ENCODE measurements at regions not wholly inside any gene's neighbourhood (a gene's known extent, or its start where the extent isn't known, plus 50 kb on each side); places are given as distances from the start of the nearest gene placed in this dataset.

DNA sequence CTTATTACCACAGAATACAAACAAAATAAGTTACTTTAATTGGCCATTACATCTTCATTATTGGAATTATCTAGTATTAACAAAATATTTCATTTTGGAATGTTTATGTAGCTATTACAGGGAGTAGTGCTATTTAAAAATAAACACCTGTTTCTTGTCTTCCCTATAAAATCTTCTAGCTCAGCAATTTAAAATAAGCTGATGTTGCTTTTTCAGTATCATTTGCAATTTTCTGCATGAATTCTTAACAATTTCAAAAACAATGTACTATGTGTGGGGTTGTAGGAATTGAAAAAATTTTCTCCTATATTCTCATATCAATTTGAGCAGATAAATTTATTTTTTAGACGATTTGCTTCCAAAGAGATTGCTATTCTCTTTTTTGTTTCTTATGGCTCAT is 1251.3 kb upstream of the CRIM1 start:
- no peak for FAIRE-seq
- DNase-seq (ENCODE audit: extremely low spot score, insufficient read length, low read depth): no peak

DNA sequence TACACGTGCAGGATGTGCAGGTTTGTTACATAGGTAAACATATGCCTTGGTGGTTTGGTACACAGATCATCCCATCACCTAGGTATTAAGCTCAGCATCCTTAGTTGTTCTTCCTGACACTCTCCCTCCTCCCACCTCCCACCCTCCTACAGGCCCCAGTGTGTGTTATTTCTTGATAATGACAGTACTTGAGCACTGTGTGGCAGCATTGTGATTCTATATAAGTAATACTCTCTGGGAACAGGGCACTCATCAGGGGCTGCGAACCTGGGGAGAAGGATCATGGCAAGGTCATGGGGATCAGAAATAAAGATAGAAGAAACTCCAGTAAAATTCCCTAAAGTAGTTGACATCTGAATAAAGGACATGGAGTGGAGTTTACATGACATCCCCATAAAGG is 1256.2 kb upstream of the CRIM1 start:
- FAIRE-seq: no peak
- no peak for DNase-seq (ENCODE audit: extremely low spot score, insufficient read length, low read depth)

DNA sequence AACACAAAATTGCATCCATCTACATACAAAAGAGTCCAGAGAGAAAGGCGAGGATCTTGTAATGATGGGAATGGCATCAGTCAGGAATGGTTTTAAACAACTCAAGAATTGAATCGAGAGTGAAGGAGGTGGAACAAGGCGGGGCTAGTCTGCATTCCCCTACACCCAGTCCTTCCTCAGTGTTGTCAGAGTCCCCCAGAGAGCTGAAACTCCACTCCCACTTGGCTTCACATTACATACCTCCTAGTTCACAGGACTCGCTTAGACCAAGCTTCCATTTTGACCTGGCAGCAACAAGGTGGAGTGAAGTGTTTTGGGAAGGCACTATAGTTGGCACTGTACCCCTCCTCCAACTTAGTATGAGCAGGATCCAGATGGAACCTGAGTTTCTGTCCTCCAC is 1273.5 kb upstream of the CRIM1 start:
- FAIRE-seq (no peak), DNase-seq (ENCODE audit: extremely low spot score, insufficient read length, low read depth) (no peak)

GRCh38 chr2:35081622-35082015 is 1274.0 kb upstream of the CRIM1 start:
- FAIRE-seq (no peak), DNase-seq (ENCODE audit: extremely low spot score, insufficient read length, low read depth) (no peak)

- DNase-seq (ENCODE audit: extremely low spot score, insufficient read length, low read depth) (no peak), FAIRE-seq (no peak)
Measured at GRCh38 chr2:35081001-35081621, 1274.5 kb upstream of the CRIM1 start.

DNA sequence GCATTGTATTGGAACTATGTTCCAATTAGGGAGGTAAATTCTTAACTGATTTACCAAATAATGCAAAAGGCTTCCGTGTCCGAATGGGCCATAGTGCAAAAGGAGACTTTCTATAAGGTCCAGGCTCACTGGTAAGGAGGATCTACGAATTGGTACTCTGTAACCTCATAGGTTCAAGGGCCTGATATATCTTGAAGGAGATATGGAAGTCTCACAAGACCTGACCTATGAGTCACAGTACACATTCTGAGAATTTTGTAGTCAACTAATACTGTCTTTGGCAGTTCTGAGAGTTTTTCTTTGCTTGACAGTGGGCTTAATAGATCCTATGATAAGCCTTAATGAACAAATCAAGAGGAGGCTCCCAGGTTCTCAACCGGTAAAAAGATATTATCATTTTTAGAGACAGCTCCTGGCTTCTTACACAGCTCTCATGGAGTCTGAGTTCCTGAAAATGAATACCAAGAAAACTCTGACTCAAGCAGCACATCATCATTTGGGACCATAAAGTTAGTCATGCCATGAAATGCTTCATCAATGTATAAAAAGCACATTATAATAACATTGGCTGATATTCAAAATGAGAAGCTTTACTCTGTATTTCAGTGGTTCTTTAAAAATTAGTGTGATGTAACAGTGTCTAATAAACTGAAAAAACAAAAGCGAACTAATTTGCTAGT is 1275.2 kb upstream of the CRIM1 start:
- FAIRE-seq (no peak), DNase-seq (ENCODE audit: extremely low spot score, insufficient read length, low read depth) (no peak)

GRCh38 chr2:35067420-35067819 is 1288.2 kb upstream of the CRIM1 start:
- FAIRE-seq (no peak), DNase-seq (ENCODE audit: extremely low spot score, insufficient read length, low read depth) (no peak)

- FAIRE-seq: no peak
- DNase-seq (ENCODE audit: extremely low spot score, insufficient read length, low read depth): no peak
Measured at GRCh38 chr2:35063836-35064235, 1291.7 kb upstream of the CRIM1 start.

DNA sequence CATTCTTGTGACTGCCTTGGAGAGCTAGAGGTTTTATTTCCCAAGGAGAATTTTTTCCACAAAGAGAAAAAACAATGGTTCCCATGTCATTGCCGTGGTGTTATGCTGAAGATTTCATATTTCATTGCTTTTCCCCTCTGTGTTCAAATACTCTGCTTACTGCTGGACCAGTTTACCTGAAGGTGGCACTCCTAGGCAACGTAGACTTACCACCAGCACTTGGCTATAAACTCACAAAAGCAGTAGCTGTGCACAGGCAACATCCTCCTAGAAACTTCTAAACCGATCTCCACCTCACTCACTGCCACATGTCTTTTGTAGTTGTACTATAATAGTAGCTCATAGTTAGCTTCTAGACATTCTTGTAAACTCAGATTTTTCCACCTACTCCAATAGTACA is 1319.7 kb upstream of the CRIM1 start:
- DNase-seq (ENCODE audit: extremely low spot score, insufficient read length, low read depth): no peak
- no peak for FAIRE-seq

DNA sequence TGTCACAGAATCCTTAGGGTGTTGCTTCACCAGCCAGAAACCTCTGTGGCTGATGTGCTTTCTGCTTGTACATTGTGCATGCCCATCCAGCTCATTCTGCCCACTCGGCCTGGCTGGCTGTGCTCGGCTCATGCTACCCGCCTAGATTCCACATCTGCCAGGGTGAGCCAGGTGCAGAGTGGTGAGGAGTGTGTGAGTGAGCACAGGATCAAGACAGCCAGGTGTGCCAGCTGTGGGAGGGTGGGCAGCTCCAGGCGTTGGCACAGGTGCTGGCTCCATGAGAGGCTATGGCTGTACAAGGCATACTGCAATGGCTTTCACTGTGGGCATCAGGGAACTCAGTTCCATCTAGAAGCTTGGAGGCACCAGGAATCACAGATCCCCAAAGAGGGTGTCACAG is 1321.8 kb upstream of the CRIM1 start:
- FAIRE-seq (no peak), DNase-seq (ENCODE audit: extremely low spot score, insufficient read length, low read depth) (no peak)

- DNase-seq (ENCODE audit: extremely low spot score, insufficient read length, low read depth) (no peak), FAIRE-seq (no peak)
Measured at GRCh38 chr2:35023545-35023944, 1332.0 kb upstream of the CRIM1 start.

DNA sequence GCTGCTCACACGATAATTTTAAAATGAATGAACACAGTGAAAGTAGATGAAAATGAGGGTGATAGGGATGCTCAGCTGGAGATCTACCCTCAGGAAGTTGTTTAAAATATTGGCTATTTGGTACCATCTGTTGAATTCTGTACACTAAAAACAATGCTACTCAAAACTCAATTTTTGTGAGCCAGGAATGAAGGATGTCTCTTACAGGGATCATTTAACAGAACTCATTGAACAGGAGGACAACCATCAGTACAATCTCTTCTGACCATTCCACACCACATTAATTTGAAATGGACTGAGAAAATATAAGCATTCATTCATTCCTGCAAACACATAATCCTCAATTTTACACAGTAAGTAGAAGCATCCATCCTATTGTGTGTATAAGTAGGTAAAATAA is 1355.1 kb upstream of the CRIM1 start:
- DNase-seq (ENCODE audit: extremely low spot score, insufficient read length, low read depth) (no peak), FAIRE-seq (no peak)

DNA sequence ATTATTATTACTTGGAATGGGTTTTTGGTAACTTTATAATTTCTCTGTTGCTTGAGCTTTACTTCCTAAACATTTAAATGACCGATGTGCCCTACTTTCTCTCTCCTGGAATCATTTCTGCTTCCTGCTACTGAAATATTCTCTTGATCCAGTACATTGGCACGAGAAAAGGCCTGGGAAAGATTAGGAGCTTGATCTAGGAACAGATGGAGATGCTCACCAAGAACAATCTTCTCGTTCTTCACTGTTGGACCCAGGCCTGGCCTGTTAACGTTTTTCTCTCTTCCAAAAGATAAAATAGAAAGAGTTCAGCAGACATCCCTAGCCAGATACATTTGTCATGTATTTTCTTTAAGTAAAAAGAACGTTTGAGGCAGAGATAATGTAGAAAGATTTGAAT is 1356.8 kb upstream of the CRIM1 start:
- DNase-seq (ENCODE audit: extremely low spot score, insufficient read length, low read depth) (no peak), FAIRE-seq (no peak)

DNA sequence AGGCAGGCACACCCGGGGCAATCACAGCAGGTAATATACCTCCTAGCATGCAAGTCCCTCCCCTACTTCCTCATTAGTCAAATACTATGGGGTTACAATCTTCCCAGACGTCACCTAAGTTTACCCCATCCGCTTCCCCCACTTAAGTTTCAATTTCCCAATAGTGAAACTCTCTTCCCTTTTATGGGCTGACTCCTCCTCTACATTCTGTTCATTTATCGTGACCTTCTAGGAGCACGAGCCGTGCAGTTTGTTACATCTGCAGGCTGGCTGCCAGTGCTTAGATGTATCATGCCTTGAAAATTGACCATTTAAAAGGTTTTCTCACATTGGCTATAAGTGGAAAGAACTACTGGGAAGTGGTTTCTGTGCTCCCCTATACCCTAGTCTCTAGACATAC is 1357.8 kb upstream of the CRIM1 start:
- DNase-seq (ENCODE audit: extremely low spot score, insufficient read length, low read depth) (no peak), FAIRE-seq (no peak)

DNA sequence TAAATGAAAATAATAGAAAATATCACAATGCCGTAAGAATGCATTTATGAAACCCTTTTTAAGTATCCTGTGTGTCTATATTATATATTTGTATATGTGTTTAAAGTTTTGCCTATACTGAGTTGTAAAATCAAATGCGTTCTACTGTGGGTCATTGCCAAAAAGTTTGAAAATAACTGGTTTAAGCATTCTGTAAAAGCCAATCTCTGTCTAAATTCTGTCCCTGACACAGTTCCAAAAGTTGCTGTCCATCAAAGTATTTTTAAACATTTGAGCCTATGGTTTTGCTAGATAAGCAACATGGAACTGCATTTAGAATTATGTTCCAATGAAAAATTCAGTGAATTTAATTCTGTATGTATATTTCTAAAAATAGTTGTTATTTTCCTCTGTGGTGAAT is 1360.4 kb upstream of the CRIM1 start:
- no peak for FAIRE-seq
- no peak for DNase-seq (ENCODE audit: extremely low spot score, insufficient read length, low read depth)

- DNase-seq (ENCODE audit: extremely low spot score, insufficient read length, low read depth): no peak
- FAIRE-seq: no peak
Measured at GRCh38 chr2:34991508-34992274, 1363.9 kb upstream of the CRIM1 start.

GRCh38 chr2:34985474-34985873 is 1370.1 kb upstream of the CRIM1 start:
- DNase-seq (ENCODE audit: extremely low spot score, insufficient read length, low read depth): no peak
- no peak for FAIRE-seq

DNA sequence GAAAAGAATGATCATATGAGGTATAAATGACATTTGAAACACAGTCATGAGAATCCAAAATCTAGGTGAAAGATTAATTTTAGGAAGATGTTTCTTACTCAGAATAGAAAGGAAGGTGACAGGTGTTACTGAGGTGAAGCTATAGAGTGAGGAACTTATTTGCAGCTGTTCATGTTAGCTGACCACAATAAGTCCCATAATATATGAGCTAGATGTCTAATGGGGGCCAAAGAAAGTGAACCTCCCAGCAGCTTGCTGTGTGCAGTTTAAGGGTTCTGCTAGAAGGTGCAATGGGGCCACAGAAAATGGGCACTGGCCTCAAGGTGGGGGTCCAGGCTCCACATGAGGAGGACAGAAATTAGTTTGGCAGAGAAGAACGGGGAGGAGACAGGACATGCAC is 1374.9 kb upstream of the CRIM1 start:
- FAIRE-seq (no peak), DNase-seq (ENCODE audit: extremely low spot score, insufficient read length, low read depth) (no peak)

DNA sequence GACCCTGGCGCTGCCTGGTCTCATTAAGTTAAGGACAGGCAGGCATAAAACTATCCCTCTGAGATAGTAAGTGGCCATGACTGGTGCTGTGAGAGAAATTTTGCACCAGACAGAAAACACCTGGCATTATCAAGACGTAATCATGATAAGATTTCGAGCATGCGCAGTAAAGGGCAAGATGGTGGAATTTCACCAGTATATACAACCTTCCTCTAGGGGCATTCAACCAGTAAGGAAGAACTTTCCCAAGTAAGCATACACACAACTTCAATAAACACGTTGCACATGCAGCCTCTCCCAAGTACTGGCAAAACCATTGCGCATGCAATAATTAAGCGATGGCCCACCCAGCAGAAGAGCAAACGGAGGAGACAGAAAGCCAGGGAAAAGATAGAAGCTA is 1376.4 kb upstream of the CRIM1 start:
- DNase-seq (ENCODE audit: extremely low spot score, insufficient read length, low read depth): no peak
- FAIRE-seq: no peak

GRCh38 chr2:34961822-34962221 is 1362.7 kb upstream of the FAM98A start:
- FAIRE-seq (no peak), DNase-seq (ENCODE audit: extremely low spot score, insufficient read length, low read depth) (no peak)

GRCh38 chr2:34954758-34955157 is 1355.7 kb upstream of the FAM98A start:
- DNase-seq (ENCODE audit: extremely low spot score, insufficient read length, low read depth): no peak
- no peak for FAIRE-seq
